Breast epithelium (tissue), 3 donors: ENCODE measurements at regions not wholly inside any gene's neighbourhood (a gene's known extent, or its start where the extent isn't known, plus 50 kb on each side); places are given as distances from the start of the nearest gene placed in this dataset.

Source experiments
- POLR2A ChIP-seq: fragments of 450-650 bp; IDR thresholded peaks from one replicate; pipeline ENCODE4 v1.6.1; 2016; ENCODE audit warnings: antibody characterized with exemption, mild to moderate bottlenecking, moderate library complexity
- POLR2AphosphoS5 ChIP-seq, 3 donors: sonication (generic); formaldehyde crosslinking; IDR thresholded peaks; one replicate each; pipeline ENCODE4 v1.6.1; 2017; ENCODE audit warnings: antibody characterized with exemption in 3 of 3

DNA sequence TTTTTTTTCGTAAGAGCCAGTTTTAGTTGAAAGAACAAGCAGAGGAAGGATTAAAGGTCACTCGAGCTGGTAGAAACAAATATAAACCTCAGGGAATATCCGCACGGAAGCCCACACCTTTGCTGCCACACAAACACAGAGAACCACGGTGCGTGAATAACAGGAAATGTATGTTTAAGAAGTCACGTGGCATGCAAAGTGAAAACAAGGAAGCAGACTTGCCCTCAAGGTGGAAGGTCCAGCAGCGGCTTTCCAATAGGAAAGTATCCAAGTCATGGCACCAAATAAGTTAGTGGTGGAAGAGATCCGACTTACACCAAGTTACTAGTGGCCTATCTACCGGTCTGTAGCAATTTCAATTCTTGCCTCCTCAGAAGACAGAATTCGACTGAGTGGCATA is 215.5 kb downstream of the HHIP start:
- no peak for TF ChIP-seq POLR2AphosphoS5 (IDR thresholded peaks at IDR 0.05)
- TF ChIP-seq POLR2A, result no peak
